ENCODE measurements at regions not wholly inside any gene's neighbourhood (a gene's known extent, or its start where the extent isn't known, plus 50 kb on each side); places are given as distances from the start of the nearest gene placed in this dataset.

DNA sequence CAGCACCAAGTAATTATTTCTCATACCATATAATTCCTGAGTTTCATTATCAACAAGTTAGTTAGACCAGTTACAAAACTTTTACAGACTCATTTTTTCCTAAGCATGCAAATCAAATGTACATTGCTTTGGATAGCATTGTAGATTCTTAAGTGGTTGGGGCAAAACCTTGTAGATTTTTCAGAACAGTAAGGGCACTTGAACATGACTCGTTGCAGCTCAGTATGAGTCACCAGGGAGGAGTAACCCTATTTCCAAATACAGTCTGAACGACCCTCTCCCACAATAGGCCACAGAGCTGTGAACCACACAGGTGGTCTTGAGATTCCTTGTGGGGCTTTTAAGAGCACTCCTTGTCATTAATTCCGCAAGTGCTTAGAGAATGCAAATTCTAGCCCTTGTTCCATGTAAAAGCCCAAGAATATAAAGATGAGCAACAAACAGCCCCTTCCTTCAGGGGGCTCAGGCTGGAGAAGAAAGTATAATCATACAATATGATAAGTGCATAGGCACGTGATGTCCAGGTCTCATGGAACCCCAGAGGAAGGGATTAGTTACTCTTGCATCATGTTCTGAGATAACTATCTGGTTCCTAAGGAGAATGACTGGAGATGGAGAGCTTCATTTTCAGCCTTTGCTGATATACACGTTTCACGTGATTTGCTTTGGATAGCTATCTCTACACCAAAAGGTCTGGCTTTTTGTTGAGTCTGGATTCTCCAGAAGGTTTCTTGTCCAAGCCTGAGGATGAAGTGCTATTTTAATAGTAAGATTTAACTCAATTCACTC is 295.7 kb downstream of the KCNN2 start:
- Histone ChIP-seq H3K4me3 (replicated peaks in 1 of 2; ENCODE audit: low read depth in 1 of 2, low read length in 2 of 2) (no peak overlapping the region), H4K20me1 (ENCODE audit: insufficient read depth) (no peaks in the 10 kb centered on the region), H3K9ac (ENCODE audit: low read length) (no peak overlapping the region), H3K36me3 (ENCODE audit: control insufficient read depth in 1 of 2, insufficient read depth in 2 of 2, low read length in 2 of 2) (no peaks in the 10 kb centered on the region), H3K4me1 (ENCODE audit: control insufficient read depth in 1 of 2, insufficient read depth in 2 of 2, low read length in 2 of 2) (no peaks in the 10 kb centered on the region), H3K27ac (ENCODE audit: low read depth, low read length) (no peak overlapping the region), H3K79me2 (ENCODE audit: insufficient read depth, low read length) (no peaks in the 10 kb centered on the region), H3K9me3 (ENCODE audit: control insufficient read depth in 1 of 2, insufficient read depth in 1 of 2, low read depth in 1 of 2, low read length in 2 of 2) (no peaks in the 10 kb centered on the region), H3K4me2 (ENCODE audit: low read length) (no peak overlapping the region), H2AFZ (ENCODE audit: low read depth, low read length, poor library complexity, severe bottlenecking) (no peak overlapping the region), H3K27me3 (ENCODE audit: insufficient read depth, low read length) (0 out of 2 replicates have a peak, but pooled peaks cover 4% of the 10 kb centered on the region), H3K9me2 (ENCODE audit: insufficient read depth) (no peaks in the 10 kb centered on the region)
- ChIA-PET CTCF (no interaction called here), RAD21 (ENCODE audit: low non-redundant PET in 1 of 2, low total read pairs in 2 of 2, uncharacterized antibody in 2 of 2, unreplicated experiment in 2 of 2) (no interaction called here), POLR2A (no interaction called here)
- intact Hi-C loops (cut with micrococcal nuclease) = no loop called here
- TF ChIP-seq POLR2AphosphoS5 (IDR thresholded peaks at IDR 0.05; ENCODE audit: low read depth, low read length) = no peak
- no peak for TF ChIP-seq EZH2phosphoT487 (IDR thresholded peaks at IDR 0.05; ENCODE audit: borderline replicate concordance)
- TF ChIP-seq, protein P1, sequence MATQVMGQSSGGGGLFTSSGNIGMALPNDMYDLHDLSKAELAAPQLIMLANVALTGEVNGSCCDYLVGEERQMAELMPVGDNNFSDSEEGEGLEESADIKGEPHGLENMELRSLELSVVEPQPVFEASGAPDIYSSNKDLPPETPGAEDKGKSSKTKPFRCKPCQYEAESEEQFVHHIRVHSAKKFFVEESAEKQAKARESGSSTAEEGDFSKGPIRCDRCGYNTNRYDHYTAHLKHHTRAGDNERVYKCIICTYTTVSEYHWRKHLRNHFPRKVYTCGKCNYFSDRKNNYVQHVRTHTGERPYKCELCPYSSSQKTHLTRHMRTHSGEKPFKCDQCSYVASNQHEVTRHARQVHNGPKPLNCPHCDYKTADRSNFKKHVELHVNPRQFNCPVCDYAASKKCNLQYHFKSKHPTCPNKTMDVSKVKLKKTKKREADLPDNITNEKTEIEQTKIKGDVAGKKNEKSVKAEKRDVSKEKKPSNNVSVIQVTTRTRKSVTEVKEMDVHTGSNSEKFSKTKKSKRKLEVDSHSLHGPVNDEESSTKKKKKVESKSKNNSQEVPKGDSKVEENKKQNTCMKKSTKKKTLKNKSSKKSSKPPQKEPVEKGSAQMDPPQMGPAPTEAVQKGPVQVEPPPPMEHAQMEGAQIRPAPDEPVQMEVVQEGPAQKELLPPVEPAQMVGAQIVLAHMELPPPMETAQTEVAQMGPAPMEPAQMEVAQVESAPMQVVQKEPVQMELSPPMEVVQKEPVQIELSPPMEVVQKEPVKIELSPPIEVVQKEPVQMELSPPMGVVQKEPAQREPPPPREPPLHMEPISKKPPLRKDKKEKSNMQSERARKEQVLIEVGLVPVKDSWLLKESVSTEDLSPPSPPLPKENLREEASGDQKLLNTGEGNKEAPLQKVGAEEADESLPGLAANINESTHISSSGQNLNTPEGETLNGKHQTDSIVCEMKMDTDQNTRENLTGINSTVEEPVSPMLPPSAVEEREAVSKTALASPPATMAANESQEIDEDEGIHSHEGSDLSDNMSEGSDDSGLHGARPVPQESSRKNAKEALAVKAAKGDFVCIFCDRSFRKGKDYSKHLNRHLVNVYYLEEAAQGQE (IDR thresholded peaks at IDR 0.05; ENCODE audit: low read depth) = no peak
- TF ChIP-seq, protein P2, sequence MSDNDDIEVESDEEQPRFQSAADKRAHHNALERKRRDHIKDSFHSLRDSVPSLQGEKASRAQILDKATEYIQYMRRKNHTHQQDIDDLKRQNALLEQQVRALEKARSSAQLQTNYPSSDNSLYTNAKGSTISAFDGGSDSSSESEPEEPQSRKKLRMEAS (IDR thresholded peaks at IDR 0.05) = no peak
- TF ChIP-seq, protein P3, sequence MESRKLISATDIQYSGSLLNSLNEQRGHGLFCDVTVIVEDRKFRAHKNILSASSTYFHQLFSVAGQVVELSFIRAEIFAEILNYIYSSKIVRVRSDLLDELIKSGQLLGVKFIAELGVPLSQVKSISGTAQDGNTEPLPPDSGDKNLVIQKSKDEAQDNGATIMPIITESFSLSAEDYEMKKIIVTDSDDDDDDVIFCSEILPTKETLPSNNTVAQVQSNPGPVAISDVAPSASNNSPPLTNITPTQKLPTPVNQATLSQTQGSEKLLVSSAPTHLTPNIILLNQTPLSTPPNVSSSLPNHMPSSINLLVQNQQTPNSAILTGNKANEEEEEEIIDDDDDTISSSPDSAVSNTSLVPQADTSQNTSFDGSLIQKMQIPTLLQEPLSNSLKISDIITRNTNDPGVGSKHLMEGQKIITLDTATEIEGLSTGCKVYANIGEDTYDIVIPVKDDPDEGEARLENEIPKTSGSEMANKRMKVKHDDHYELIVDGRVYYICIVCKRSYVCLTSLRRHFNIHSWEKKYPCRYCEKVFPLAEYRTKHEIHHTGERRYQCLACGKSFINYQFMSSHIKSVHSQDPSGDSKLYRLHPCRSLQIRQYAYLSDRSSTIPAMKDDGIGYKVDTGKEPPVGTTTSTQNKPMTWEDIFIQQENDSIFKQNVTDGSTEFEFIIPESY (IDR thresholded peaks at IDR 0.05; ENCODE audit: extremely low read depth, insufficient replicate concordance, low read length) = no peak
- no peak for TF ChIP-seq ELF1 (IDR thresholded peaks at IDR 0.05; ENCODE audit: borderline replicate concordance, low read depth)
- no peak for TF ChIP-seq TCF7L2 (IDR thresholded peaks at IDR 0.05; ENCODE audit: borderline replicate concordance, extremely low read depth, insufficient read depth, insufficient read length)
- TF ChIP-seq YY1 (IDR thresholded peaks at IDR 0.05; ENCODE audit: extremely low read depth, insufficient replicate concordance, low read depth, low read length) = no peak
- TF ChIP-seq POLR2A (IDR thresholded peaks at IDR 0.05; ENCODE audit: borderline replicate concordance, extremely low read depth, insufficient read depth, insufficient read length) = no peak
- no peak for TF ChIP-seq ZNF274 (IDR thresholded peaks at IDR 0.05; ENCODE audit: low read depth, low read length)
- no peak for TF ChIP-seq EZH2 (IDR thresholded peaks at IDR 0.05)
- TF ChIP-seq FOSL1 (IDR thresholded peaks at IDR 0.05; ENCODE audit: low read depth) = no peak
- TF ChIP-seq ZFX (IDR thresholded peaks at IDR 0.05) = no peak
- TF ChIP-seq SRF (IDR thresholded peaks at IDR 0.05; ENCODE audit: low read depth) = no peak
- TF ChIP-seq SIN3A (IDR thresholded peaks at IDR 0.05; ENCODE audit: low read depth) = no peak
- TF ChIP-seq CBX3 (IDR thresholded peaks at IDR 0.05; ENCODE audit: low read depth) = no peak
- no peak for ATAC-seq
- no peak for DNase-seq (ENCODE audit: low read depth, low spot score)
- BruUV-seq (replicated peaks) = no TSS peak
